ENCODE measurements at regions not wholly inside any gene's neighbourhood (a gene's known extent, or its start where the extent isn't known, plus 50 kb on each side); places are given as distances from the start of the nearest gene placed in this dataset.

DNA sequence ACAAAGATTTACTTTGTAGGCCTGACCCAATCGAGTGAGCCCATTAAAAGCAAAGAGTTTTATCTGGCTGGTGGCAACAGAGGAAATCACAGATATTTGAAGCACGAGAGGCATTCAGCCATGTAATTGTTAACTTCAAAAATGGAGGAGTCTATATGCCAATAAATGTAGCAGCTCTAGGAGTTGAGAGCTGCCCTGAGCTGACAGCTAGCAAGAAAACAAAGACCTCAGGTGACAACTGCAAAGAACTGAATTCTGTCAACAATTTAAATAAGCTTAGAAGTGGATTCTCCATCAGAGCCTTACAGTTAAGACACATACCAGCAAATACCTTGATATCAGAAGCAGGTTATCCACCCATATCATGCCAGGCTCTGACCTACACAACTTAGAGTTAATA is 463.1 kb upstream of the NEGR1 start:
- no peak for DNase-seq

GRCh38 chr1:72734415-72734814 is 452.1 kb upstream of the NEGR1 start:
- no peak for DNase-seq

DNA sequence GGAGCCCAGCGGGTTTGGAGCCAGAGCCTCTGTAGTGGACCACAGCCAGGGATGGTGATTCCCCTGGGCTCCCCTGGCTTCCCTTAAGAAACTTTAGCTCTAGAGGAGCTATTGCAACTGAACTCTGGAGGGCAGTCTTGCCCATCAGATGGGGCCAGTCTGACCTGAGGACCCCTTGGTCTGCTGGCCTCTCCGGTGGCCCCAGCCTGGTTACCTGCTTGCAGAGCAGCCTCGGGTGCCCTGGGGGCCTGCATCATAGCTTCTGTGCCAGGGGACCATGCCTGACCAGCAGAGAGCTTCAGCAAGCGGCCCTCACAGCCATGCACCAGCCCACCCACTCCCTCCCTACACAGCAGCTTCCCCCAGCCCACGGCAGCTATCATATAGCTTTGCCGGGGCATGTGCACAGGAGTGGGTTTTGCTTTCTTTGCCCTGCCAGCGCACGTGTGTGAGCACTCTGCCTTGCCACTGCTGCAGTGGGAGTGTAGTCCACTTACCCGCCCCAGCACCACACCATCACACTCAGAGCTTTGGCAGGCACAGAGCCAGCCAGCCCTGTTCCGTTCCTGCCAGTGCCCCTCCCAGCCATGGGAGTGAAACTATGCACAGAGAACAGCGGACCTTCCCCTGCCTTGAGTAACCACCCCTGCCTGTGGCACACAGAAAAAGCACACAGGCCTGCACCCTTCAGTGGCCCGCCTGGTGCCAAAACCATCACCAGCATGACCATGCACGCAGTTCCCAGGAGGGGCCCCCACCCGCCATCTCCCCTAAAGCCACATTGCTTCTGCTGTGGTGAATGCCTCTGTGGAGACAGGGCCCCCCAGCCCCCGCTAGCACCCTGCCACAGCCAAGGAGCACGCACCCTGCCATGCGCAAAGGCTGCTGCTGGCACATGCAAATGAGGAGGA is 442.9 kb upstream of the NEGR1 start:
- no peak for DNase-seq

DNA sequence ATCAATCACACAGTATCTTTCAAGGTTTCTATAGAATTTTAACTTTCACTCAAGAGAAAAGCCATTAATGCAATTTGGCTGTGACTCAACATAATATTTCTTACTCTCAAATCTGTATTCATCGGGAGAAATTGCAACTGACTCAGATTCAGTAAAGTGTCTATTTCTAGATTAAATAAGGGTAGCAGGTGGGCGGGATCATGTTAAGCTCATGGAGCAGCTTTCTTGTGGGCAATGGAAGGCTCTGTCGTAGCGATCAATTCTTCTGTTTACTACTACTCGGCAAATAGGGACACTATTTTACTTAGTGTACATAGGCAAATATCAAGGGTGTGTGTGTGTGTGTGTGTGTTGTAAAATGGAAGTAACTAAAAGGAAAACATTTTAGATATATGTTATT is 423.6 kb upstream of the NEGR1 start:
- no peak for DNase-seq

DNA sequence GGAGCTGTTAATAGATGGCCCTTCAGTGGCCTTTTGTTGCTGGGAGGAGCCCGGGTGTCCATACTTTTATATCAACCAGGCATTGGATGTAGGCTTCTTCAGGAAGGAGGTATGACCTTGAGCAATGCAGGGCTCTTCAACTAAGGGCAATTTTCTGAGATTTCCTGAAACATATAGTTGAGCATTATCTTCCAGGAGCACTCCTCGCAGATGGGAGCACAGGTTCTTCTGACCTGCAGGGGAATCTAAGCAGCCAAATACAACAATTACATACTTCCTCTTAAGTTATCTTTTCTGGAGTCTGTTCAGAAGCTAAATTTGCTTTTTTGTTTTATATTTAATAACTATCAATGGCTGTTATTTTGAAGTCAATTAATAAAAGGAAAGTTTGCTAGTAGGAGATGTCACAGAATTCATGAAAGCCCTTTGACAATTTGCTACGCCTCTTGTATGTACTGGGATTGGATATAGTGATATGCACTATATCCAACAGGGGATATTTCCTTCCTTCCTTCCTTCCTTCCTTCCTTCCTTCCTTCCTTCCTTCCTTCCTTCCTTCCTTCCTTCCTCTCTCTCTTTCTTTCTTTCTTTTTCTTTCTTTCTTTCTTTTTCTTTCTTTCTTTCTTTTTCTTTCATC is 422.6 kb upstream of the NEGR1 start:
- no peak for DNase-seq

DNA sequence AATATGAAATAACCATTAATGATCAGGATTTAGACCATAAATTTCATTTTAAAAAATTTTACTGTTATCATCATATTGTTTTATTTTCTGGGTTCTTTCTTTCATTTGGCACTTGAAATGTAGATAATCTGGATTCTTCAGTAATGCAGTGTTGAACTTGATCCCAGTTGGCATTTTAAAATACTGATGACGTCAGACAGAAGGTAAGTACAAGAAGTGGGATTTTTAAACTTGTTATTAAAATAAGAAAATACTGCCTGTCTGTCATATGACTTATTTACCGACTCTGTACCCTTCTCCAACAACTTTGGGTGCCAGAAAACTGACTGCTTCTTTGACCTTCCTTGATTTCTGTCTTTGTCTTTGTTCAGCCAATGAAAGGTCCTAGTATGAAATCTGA is 415.1 kb upstream of the NEGR1 start:
- DNase-seq: no peak

DNA sequence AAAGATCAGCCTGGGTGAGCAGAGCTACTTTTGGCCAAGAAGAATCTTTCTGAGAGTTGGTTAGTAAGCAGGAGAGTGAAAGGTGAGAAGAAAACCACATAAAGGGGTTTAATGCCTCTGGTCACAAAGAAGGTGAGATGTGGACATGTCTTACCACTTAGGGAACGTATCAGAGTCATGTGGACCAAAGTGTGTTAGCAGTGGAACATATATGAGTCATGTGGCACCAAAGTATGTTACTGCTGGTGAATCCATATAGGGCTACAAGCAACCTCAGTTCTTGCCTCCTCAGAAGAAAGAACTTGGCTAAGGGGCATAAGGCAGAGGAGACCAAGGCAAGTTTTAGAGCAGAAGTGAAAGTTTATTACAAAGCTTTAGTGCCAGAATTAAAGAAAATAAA is 411.6 kb upstream of the NEGR1 start:
- DNase-seq: no peak

DNA sequence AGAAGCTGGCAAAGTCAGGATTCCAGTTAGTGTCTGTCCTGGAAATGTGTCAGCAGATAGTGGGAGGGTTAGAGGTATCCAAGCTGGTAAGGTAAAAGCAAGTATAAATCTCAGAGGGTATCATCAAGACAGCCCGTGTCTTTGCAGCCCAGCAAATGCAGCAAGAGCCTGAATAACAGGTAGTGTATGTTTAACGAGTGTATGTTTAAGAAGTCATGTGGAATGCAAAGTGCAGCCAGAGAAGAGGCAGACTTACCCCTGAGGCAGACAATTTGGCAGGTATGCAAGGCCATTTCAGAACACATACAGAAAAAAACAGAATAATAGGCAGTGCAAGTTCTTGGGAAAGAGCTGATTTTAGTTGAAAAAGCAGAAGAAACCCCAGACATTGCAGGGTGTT is 411.0 kb upstream of the NEGR1 start:
- DNase-seq: no peak

DNA sequence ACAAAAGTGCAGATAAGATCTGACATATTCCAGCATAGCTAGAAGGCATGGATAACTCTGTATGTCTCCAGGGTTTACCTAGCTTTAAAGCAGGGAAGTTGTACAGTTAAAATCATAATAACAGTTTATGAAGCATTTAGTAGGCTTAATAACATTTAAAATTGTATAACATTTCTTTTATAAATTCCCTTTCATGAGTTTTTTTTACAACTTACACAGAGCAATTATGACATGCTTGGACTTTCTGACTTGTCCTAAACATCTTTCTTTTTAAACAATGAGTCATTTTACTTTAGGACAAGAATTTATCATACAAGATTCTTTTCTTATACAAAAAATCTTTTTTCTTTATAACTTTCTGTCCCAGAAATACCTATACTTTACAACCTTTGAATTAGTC is 408.5 kb upstream of the NEGR1 start:
- DNase-seq: no peak

DNA sequence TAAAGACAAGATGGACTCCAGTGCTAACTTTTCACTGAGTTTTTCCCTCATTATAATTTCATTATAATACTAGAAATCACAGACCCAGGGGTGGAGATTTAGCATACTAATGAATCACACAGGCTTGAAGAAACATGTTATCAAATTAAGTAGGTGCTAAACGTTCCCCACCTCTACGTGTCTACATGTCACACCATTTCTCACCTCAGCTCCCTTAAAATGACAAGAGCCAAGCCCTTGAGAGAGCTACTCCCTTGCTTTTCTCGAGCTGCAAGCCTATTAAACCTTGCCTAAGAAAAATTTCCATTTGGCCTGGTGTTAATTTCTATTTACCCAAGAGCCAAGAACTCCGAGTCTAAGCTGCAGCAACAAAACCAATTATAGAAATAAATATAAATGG is 396.3 kb upstream of the NEGR1 start:
- DNase-seq: no peak

DNA sequence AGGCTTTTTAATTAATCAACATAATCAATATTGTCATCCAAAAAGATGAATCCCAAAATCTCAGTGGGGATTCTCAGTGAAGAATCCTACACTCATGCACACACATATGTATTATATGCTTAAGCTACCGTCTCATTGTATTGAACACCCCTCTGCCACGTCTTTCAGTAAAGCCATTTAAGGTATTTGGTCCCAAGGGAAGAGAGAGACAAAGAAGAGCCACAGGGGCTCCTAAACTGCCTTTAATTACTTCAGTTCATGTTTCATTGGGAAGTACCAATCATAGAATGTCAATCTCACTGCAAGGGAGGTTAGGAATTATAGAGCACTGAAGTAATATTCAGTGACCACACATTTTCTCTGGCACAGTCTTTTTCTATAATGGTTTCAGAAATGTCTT is 388.6 kb upstream of the NEGR1 start:
- DNase-seq: no peak

DNA sequence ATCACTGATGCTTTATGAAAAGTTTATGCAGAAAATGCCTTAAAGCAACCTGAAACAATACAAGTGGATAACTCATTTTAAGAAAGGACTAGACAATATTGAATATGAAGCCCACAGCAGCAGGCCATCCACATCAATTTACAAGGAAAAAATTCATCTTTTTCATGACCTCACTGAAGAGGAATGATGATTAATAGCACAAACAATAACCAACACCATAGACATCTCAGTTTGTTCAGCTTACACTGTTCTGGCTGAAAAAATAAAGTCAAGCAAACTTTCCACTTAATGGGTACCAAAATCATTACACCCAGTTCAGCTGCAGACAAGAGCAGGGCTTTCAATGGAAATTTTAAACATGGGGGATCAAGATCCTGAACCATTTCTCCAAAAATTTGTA is 380.6 kb upstream of the NEGR1 start:
- no peak for DNase-seq

DNA sequence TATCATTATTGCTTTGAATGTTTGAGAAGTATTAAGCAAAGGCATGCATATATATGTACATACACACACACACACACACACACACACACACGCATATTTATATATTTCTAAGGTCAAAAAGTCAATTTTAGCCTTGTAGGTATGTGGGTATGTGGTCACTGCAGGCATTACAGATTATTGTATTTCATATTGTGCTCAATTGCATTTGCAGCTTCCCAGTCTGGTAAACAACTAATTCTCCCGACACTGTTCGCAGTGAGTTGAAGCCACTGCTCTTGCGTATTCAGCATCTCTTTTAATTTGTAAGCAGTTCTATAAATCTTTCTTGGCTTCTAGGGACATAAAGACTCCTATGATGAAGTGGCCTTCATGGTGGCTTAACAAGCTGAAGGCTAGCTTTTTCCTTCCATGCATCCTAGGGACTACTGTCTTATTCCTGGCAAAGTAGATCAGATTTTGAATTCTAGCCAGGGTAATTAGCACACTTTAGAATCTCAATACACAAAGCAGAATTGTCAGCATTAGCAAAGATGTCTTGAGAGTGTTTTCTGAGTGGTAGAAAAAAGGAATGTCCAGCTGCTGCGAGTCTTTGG is 368.6 kb upstream of the NEGR1 start:
- no peak for DNase-seq

- no peak for DNase-seq
These were observed 367.7 kb upstream of the NEGR1 start for GRCh38 chr1:72649991-72650390.

GRCh38 chr1:72649211-72649888 is 367.0 kb upstream of the NEGR1 start:
- no peak for DNase-seq

DNA sequence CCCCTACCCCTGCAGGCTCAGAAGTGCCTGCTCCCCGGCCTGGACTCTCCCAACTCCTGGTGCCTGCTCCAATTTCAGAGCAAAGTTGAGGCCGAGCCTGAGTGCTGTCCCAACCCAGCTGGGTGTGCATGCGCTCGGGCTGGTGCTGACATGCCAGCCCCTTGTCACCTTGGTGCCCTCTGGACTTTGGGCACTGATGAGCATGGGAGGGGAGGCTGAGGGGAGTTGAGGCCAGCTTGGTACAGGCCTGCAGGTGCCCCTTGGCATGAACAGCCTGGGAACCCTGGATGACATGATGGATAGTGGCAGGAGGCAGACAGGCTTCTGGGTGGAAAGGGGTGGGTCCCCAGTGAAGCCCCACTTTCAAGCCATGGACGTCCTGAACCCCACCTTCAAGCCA is 366.1 kb upstream of the NEGR1 start:
- DNase-seq: no peak

DNA sequence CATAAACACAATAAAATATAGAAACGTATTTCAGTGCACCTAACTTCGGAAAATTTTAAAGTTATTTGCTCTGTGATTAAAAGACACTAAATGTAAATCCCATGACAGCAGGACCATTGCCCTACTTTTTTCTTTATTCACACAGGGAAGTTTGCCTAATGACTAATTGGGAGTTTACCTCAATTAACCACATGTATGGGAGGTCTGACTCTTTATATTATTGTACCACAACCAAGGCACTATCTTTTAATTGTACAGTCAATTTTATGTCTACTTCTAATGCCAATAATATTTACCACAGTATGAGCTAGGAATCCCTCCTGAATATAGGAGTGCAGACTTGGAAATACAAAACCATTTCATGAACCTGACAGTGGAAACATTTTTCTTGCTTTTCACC is 360.8 kb upstream of the NEGR1 start:
- DNase-seq: no peak

DNA sequence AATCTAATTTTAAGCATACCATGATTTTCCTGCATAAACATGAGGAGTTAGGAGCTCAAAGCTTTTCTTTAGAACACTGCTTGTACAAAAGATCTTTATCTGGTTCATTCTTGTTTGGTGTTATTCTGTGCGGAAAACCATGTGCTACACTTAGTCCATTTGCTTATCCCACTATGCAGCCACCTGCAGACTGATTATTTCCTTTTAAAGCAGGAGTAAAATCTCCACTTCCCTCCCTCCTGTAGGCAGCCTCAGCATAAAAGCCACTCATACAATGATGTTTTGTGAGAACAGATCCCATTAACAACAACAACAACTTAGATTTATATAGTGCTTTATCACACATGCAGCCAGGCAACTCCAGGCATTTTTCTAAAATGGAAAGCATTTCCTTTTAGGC is 355.3 kb upstream of the NEGR1 start:
- DNase-seq: no peak

GRCh38 chr1:72636631-72637030 is 354.3 kb upstream of the NEGR1 start:
- no peak for DNase-seq

- no peak for DNase-seq
These were observed 353.4 kb upstream of the NEGR1 start for GRCh38 chr1:72635719-72636118.

GRCh38 chr1:72634946-72635345 is 352.6 kb upstream of the NEGR1 start:
- no peak for DNase-seq

DNA sequence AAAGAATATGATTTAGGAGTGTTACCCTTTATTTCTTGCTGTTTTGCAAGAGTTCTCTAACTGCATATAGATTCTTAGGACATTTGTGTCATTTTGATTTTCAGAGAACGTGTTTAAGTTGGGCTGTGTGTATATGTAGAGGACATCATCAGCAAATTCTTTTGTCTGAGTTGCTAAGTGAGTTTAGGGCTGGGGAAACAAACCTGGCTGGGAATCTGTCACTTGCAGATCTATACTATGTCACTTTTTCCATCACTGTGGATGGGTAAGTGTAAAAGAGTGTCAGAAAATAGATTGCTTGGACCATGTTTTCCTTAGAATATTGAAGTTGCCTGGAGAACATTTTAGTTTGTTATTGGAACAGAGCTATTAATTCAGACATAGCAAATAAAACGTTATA is 349.1 kb upstream of the NEGR1 start:
- no peak for DNase-seq

DNA sequence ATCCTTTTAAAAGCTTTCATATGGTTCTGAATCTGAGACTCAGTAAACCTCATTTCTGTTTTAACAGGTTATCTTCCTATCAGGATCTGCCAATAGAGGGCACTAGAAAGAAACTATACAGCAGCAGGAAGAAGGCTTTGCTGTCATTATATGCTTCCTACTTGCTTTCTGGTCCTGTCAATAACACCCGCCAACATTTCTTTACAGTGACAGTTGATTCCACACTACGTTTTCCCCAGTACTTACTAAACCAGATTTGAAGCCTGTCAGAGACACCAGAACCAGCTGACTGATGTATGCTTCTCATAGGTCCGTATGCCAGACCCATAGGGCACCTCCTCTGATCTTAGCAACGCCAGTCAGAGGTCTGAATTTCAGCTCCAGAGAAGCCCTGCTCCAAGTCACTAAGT is 341.0 kb upstream of the NEGR1 start:
- no peak for DNase-seq

DNA sequence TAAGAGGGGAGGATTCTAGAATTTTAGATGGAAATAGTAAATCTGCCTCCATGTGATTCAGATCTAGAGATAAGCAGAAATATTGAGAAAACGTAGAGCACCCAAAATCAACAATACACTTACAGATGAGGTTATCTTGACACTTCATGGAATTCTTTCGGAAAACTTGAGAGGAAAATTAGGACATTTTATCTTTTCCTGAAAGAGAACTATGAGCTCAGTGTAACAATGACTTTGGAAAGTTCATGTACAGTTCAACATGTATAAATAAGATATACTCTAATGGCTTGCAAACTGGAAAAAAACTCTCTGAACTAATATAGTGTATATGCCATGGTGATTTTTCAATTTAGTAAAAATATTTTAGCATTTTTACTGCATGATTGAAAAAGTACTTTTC is 338.1 kb upstream of the NEGR1 start:
- DNase-seq: no peak
